ENCODE measurements at regions not wholly inside any gene's neighbourhood (a gene's known extent, or its start where the extent isn't known, plus 50 kb on each side); places are given as distances from the start of the nearest gene placed in this dataset.

DNA sequence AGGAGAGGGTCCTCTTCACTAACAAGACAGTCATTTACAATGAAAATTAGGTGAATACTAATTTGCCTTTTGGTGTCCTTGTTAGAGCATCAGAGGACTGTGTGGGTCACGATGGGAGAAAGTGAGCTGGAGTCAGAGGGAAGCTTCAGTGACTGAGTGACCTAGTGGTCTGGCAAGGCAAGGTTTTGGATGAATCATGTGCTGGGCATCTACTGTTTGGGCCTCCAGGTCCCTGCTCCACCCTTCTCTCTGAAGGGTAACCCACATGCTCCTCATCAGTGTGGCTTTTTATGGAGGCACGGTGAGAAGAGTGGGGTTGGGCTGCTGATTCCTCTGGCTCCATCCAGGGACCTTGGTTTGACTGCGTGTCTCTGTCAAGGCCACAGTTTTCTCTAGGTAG lies 60.5 kb upstream of the EXOC2 start:
- no peak for TF ChIP-seq EP300 (IDR thresholded peaks at IDR 0.05)
- no peak for TF ChIP-seq POLR2A (IDR thresholded peaks at IDR 0.05)
- Histone ChIP-seq H3K9me3 (peaks cover 0 to 4% (median 0%) of the 10 kb centered on the region in 4 donors), H3K36me3 (no peaks in the 10 kb centered on the region), H3K4me1 (no peaks in the 10 kb centered on the region), H3K27me3 (no peaks in the 10 kb centered on the region), H3K4me3 (no peak overlapping the region), H3K27ac (no peak overlapping the region)
- DNase-seq (ENCODE audit: low spot score in 2 of 2) = no peak
- WGBS, 2 donors = 88 to 93% methylated on average over 3 of the region's 3 CpGs

- Histone ChIP-seq H3K27ac (no peak overlapping the region), H3K36me3 (no peaks in the 10 kb centered on the region), H3K27me3 (no peaks in the 10 kb centered on the region), H3K4me3 (no peak overlapping the region), H3K9me3 (peaks cover 0 to 4% (median 0%) of the 10 kb centered on the region in 4 donors), H3K4me1 (no peaks in the 10 kb centered on the region)
- DNase-seq (ENCODE audit: low spot score in 2 of 2) = no peak
- 76 to 91% methylated on average over 2 of the region's 2 CpGs for WGBS, 2 donors
- TF ChIP-seq EP300 (IDR thresholded peaks at IDR 0.05) (no peak), POLR2A (IDR thresholded peaks at IDR 0.05) (no peak)
- TF ChIP-seq, protein P1, sequence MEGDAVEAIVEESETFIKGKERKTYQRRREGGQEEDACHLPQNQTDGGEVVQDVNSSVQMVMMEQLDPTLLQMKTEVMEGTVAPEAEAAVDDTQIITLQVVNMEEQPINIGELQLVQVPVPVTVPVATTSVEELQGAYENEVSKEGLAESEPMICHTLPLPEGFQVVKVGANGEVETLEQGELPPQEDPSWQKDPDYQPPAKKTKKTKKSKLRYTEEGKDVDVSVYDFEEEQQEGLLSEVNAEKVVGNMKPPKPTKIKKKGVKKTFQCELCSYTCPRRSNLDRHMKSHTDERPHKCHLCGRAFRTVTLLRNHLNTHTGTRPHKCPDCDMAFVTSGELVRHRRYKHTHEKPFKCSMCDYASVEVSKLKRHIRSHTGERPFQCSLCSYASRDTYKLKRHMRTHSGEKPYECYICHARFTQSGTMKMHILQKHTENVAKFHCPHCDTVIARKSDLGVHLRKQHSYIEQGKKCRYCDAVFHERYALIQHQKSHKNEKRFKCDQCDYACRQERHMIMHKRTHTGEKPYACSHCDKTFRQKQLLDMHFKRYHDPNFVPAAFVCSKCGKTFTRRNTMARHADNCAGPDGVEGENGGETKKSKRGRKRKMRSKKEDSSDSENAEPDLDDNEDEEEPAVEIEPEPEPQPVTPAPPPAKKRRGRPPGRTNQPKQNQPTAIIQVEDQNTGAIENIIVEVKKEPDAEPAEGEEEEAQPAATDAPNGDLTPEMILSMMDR (IDR thresholded peaks at IDR 0.05) = no peak
These were observed 59.5 kb upstream of the EXOC2 start for GRCh38 chr6:752438-752837.

GRCh38 chr6:751765-752164 lies 58.8 kb upstream of the EXOC2 start:
- 67 to 78% methylated on average over 4 of the region's 4 CpGs for WGBS, 2 donors
- Histone ChIP-seq H3K9me3 (peaks cover 0 to 4% (median 0%) of the 10 kb centered on the region in 4 donors), H3K27ac (no peak overlapping the region), H3K4me1 (no peaks in the 10 kb centered on the region), H3K27me3 (no peaks in the 10 kb centered on the region), H3K36me3 (no peaks in the 10 kb centered on the region), H3K4me3 (no peak overlapping the region)
- TF ChIP-seq, protein P1 (IDR thresholded peaks at IDR 0.05) = no peak
- no peak for TF ChIP-seq EP300 (IDR thresholded peaks at IDR 0.05)
- no peak for TF ChIP-seq POLR2A (IDR thresholded peaks at IDR 0.05)
- DNase-seq (ENCODE audit: low spot score in 2 of 2) = no peak

- 78 to 79% methylated on average over 4 of the region's 4 CpGs for WGBS, 2 donors
- TF ChIP-seq EP300 (IDR thresholded peaks at IDR 0.05) (no peak), POLR2A (IDR thresholded peaks at IDR 0.05) (no peak)
- TF ChIP-seq, protein P1 (IDR thresholded peaks at IDR 0.05) = no peak
- no peaks in the 10 kb centered on the region for H3K27me3 ChIP-seq
- no peak overlapping the region for H3K4me3 ChIP-seq
- no peak for DNase-seq (ENCODE audit: low spot score in 2 of 2)
- peaks cover 0 to 4% (median 0%) of the 10 kb centered on the region in 4 donors for H3K9me3 ChIP-seq
- no peaks in the 10 kb centered on the region for H3K4me1 ChIP-seq
- no peak overlapping the region for H3K27ac ChIP-seq
- H3K36me3 ChIP-seq = no peaks in the 10 kb centered on the region
These were observed 55.0 kb upstream of the EXOC2 start for GRCh38 chr6:747921-748320.

DNA sequence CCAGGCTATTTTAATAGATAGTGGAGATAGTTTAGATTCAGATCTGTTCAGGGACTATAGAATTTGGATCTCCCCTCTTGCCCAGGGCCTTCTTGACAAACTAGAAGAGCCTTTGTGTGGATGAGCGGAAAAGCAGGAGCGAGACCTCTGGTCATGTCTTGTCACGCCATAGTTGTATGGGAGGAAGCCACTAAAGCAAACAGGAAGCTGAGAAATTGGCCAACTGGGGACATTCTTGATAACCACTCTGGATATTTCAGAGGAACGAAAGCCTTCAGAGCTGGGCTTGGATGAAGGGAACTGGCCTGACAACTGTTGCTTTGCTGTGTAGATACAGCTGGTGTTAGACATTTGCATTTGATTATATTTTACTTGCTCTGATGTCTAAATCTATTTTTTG lies 54.1 kb upstream of the EXOC2 start:
- H3K27me3 ChIP-seq = no peaks in the 10 kb centered on the region
- WGBS, 2 donors = 67 to 84% methylated on average over 4 of the region's 4 CpGs
- H3K4me1 ChIP-seq = no peaks in the 10 kb centered on the region
- TF ChIP-seq, protein P1 (IDR thresholded peaks at IDR 0.05) = no peak
- TF ChIP-seq EP300 (IDR thresholded peaks at IDR 0.05) (no peak), POLR2A (IDR thresholded peaks at IDR 0.05) (no peak)
- H3K9me3 ChIP-seq = peaks cover 0 to 4% (median 0%) of the 10 kb centered on the region in 4 donors
- DNase-seq (ENCODE audit: low spot score in 2 of 2) = no peak
- H3K27ac ChIP-seq = no peak overlapping the region
- H3K4me3 ChIP-seq = no peak overlapping the region
- H3K36me3 ChIP-seq = no peaks in the 10 kb centered on the region

Data from tibial nerve (tissue), 4 donors.